H7 (cell line): ENCODE measurements at regions not wholly inside any gene's neighbourhood (a gene's known extent, or its start where the extent isn't known, plus 50 kb on each side); places are given as distances from the start of the nearest gene placed in this dataset.
"Not testable (repeated sequence)": the region's sequence is repeated elsewhere in the genome, so short reads cannot be mapped to it uniquely, and the experiment has no call there.

Experiments
- DNase-seq: peaks from one replicate; pipeline ENCODE4 v3.0.0; 2012
- H3K27me3 ChIP-seq: 2 replicates; pipeline ENCODE4 v1.6.0; 2011; ENCODE audit warnings: mild to moderate bottlenecking, low read length; ENCODE audit not compliant: control insufficient read depth, insufficient read depth
- H3K36me3 ChIP-seq: replicated peaks from 2 replicates; pipeline ENCODE4 v1.5.1; 2011; ENCODE audit warnings: low read length; ENCODE audit not compliant: control insufficient read depth, insufficient read depth
- H3K4me3 ChIP-seq: 2 replicates; pipeline ENCODE4 v1.5.1; 2011; ENCODE audit warnings: low read depth, mild to moderate bottlenecking, control low read depth, low read length, moderate library complexity; ENCODE audit not compliant: insufficient read depth

GRCh38 chr7:85895835-85896234, 709.0 kb upstream of the SEMA3D start:
- DNase-seq, result no peak

GRCh38 chr7:85891900-85892299, 705.0 kb upstream of the SEMA3D start:
- H3K36me3 ChIP-seq, DNase-seq, H3K4me3 ChIP-seq: not testable (repeated sequence)

More at GRCh38 chr7:85895835-85896234, 709.0 kb upstream of the SEMA3D start:
- H3K4me3 ChIP-seq, result no peak overlapping the region
- no peaks in the 10 kb centered on the region for H3K27me3 ChIP-seq
- no peaks in the 10 kb centered on the region for H3K36me3 ChIP-seq

GRCh38 chr7:85890244-85890811, 703.5 kb upstream of the SEMA3D start:
- Histone ChIP-seq H3K27me3 (no peaks in the 10 kb centered on the region), H3K4me3 (no peak overlapping the region), H3K36me3 (no peaks in the 10 kb centered on the region)
- DNase-seq, result peak; percentile 8

More at GRCh38 chr7:85891900-85892299, 705.0 kb upstream of the SEMA3D start:
- H3K27me3 ChIP-seq, result not testable (repeated sequence)

- no peak for DNase-seq
- H3K4me3 ChIP-seq, result no peak overlapping the region
- no peaks in the 10 kb centered on the region for H3K27me3 ChIP-seq
- H3K36me3 ChIP-seq, result no peaks in the 10 kb centered on the region
Measured at GRCh38 chr7:85887133-85887532, 700.3 kb upstream of the SEMA3D start.

GRCh38 chr7:85882335-85882734, 695.5 kb upstream of the SEMA3D start:
- H3K4me3 ChIP-seq, result no peak overlapping the region
- H3K36me3 ChIP-seq, result no peaks in the 10 kb centered on the region
- no peaks in the 10 kb centered on the region for H3K27me3 ChIP-seq

GRCh38 chr7:85875398-85875797, 688.5 kb upstream of the SEMA3D start:
- Histone ChIP-seq H3K36me3 (no peaks in the 10 kb centered on the region), H3K27me3 (no peaks in the 10 kb centered on the region), H3K4me3 (no peak overlapping the region)
- no peak for DNase-seq

More at GRCh38 chr7:85882335-85882734, 695.5 kb upstream of the SEMA3D start:
- DNase-seq, result no peak

GRCh38 chr7:85866540-85866939, 679.7 kb upstream of the SEMA3D start:
- no peaks in the 10 kb centered on the region for H3K36me3 ChIP-seq
- H3K27me3 ChIP-seq, result no peaks in the 10 kb centered on the region
- H3K4me3 ChIP-seq, result no peak overlapping the region
- DNase-seq, result no peak

GRCh38 chr7:85851571-85852193, 664.8 kb upstream of the SEMA3D start:
- DNase-seq, result peak; percentile 8
- Histone ChIP-seq H3K27me3 (no peaks in the 10 kb centered on the region), H3K36me3 (no peaks in the 10 kb centered on the region), H3K4me3 (no peak overlapping the region)

GRCh38 chr7:85850381-85850780, 663.5 kb upstream of the SEMA3D start:
- H3K4me3 ChIP-seq, result no peak overlapping the region
- no peak for DNase-seq
- no peaks in the 10 kb centered on the region for H3K27me3 ChIP-seq
- no peaks in the 10 kb centered on the region for H3K36me3 ChIP-seq

GRCh38 chr7:85840554-85840953, 653.7 kb upstream of the SEMA3D start:
- Histone ChIP-seq H3K4me3 (no peak overlapping the region), H3K27me3 (no peaks in the 10 kb centered on the region), H3K36me3 (no peaks in the 10 kb centered on the region)
- no peak for DNase-seq

GRCh38 chr7:85833066-85833465, 646.2 kb upstream of the SEMA3D start:
- H3K36me3 ChIP-seq, result no peaks in the 10 kb centered on the region
- no peak for DNase-seq
- no peaks in the 10 kb centered on the region for H3K27me3 ChIP-seq
- no peak overlapping the region for H3K4me3 ChIP-seq

GRCh38 chr7:85830982-85831381, 644.1 kb upstream of the SEMA3D start:
- Histone ChIP-seq H3K4me3 (no peak overlapping the region), H3K36me3 (no peaks in the 10 kb centered on the region), H3K27me3 (no peaks in the 10 kb centered on the region)
- DNase-seq, result no peak

- no peaks in the 10 kb centered on the region for H3K27me3 ChIP-seq
- H3K36me3 ChIP-seq, result no peaks in the 10 kb centered on the region
- no peak overlapping the region for H3K4me3 ChIP-seq
- DNase-seq, result no peak
Measured at GRCh38 chr7:85829817-85830432, 643.1 kb upstream of the SEMA3D start.

- no peak for DNase-seq
- no peaks in the 10 kb centered on the region for H3K36me3 ChIP-seq
- no peak overlapping the region for H3K4me3 ChIP-seq
- H3K27me3 ChIP-seq, result no peaks in the 10 kb centered on the region
Measured at GRCh38 chr7:85829176-85829575, 642.3 kb upstream of the SEMA3D start.

- no peak for DNase-seq
- H3K4me3 ChIP-seq, result no peak overlapping the region
- H3K36me3 ChIP-seq, result no peaks in the 10 kb centered on the region
- no peaks in the 10 kb centered on the region for H3K27me3 ChIP-seq
Measured at GRCh38 chr7:85828614-85829013, 641.8 kb upstream of the SEMA3D start.
